ENCODE measurements at regions not wholly inside any gene's neighbourhood (a gene's known extent, or its start where the extent isn't known, plus 50 kb on each side); places are given as distances from the start of the nearest gene placed in this dataset.

GRCh38 chr6:147138835-147139234 is 65.4 kb upstream of the STXBP5 start:
- no peak for DNase-seq

- DNase-seq, result peak in 2 of 3 experiments; percentile 45 to 53
Measured at GRCh38 chr6:147141711-147142308, 62.4 kb upstream of the STXBP5 start.

- DNase-seq, result no peak
Measured at GRCh38 chr6:147142684-147143245, 61.5 kb upstream of the STXBP5 start.

- DNase-seq, result no peak
Measured at GRCh38 chr6:147149092-147149491, 55.1 kb upstream of the STXBP5 start.

- no peak for DNase-seq
Measured at GRCh38 chr6:147149826-147150225, 54.4 kb upstream of the STXBP5 start.

- DNase-seq, result no peak
Measured at GRCh38 chr6:147150293-147150692, 53.9 kb upstream of the STXBP5 start.
